ENCODE measurements at regions not wholly inside any gene's neighbourhood (a gene's known extent, or its start where the extent isn't known, plus 50 kb on each side); places are given as distances from the start of the nearest gene placed in this dataset.

DNA sequence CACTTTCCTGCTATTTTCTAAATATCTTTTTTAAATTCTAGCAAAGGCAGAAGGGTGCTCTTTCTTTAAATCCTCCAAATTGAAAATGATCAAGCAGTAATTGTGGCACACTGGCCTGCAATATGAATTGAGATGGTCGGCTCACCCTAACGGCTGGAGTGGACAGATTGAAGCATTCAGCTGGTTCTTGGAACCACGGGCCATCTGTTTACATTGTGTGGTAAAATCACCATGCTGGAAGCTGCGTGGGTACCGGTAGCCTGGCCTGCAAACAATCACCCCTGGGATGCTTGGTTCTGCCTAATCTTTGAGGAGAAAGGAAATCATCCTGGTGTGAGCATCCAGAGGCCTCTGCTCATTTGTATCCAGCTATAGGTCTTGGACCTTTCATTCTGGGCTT, 289.3 kb downstream of the ZNF608 start:
- TF ChIP-seq EP300 (IDR thresholded peaks at IDR 0.05; ENCODE audit: borderline replicate concordance in 1 of 2, low read depth in 2 of 2, low read length in 2 of 2) (no peak), CBX8 (IDR thresholded peaks at IDR 0.05; ENCODE audit: borderline replicate concordance, low read depth, low read length) (no peak), EZH2 (IDR thresholded peaks at IDR 0.05; ENCODE audit: low read depth, low read length, severe bottlenecking) (no peak), CBX5 (IDR thresholded peaks at IDR 0.05; ENCODE audit: low read depth, low read length) (no peak), POLR2A (IDR thresholded peaks at IDR 0.05; ENCODE audit: control extremely low read depth in 1 of 2, low read depth in 2 of 2, low read length in 2 of 2) (no peak), POLR2AphosphoS5 (IDR thresholded peaks at IDR 0.05; ENCODE audit: low read depth, low read length) (no peak), TEAD4 (IDR thresholded peaks at IDR 0.05; ENCODE audit: low read depth, low read length) (no peak), TAF1 (IDR thresholded peaks at IDR 0.05; ENCODE audit: low read depth, low read length) (no peak), EGR1 (IDR thresholded peaks at IDR 0.05; ENCODE audit: borderline replicate concordance, low read depth, low read length) (no peak)
- TF ChIP-seq, protein P1, sequence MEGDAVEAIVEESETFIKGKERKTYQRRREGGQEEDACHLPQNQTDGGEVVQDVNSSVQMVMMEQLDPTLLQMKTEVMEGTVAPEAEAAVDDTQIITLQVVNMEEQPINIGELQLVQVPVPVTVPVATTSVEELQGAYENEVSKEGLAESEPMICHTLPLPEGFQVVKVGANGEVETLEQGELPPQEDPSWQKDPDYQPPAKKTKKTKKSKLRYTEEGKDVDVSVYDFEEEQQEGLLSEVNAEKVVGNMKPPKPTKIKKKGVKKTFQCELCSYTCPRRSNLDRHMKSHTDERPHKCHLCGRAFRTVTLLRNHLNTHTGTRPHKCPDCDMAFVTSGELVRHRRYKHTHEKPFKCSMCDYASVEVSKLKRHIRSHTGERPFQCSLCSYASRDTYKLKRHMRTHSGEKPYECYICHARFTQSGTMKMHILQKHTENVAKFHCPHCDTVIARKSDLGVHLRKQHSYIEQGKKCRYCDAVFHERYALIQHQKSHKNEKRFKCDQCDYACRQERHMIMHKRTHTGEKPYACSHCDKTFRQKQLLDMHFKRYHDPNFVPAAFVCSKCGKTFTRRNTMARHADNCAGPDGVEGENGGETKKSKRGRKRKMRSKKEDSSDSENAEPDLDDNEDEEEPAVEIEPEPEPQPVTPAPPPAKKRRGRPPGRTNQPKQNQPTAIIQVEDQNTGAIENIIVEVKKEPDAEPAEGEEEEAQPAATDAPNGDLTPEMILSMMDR (IDR thresholded peaks at IDR 0.05; ENCODE audit: control extremely low read depth in 1 of 3, insufficient read depth in 1 of 3, low read depth in 1 of 3, low read length in 3 of 3): no peak

Measured in H1 (cell line).